Panc1 (cell line): ENCODE measurements at regions not wholly inside any gene's neighbourhood (a gene's known extent, or its start where the extent isn't known, plus 50 kb on each side); places are given as distances from the start of the nearest gene placed in this dataset.

Source experiments
- CTCF ChIP-seq: fragments of 450-650 bp; IDR thresholded peaks from 2 replicates; pipeline ENCODE4 v1.5.1; 2017; ENCODE audit warnings: mild to moderate bottlenecking
- POLR2AphosphoS5 ChIP-seq: IDR thresholded peaks from 2 replicates; pipeline ENCODE4 v1.6.1; 2012; ENCODE audit warnings: mild to moderate bottlenecking, low read depth, low read length, moderate library complexity
- REST ChIP-seq, 2 experiments: IDR thresholded peaks; 2 replicates each; pipeline ENCODE4 v1.6.1; 2011 to 2012; ENCODE audit warnings: low read depth in 2 of 2, control low read depth in 1 of 2, low read length in 1 of 2, mild to moderate bottlenecking in 1 of 2, moderate library complexity in 1 of 2; ENCODE audit not compliant: insufficient read depth in 1 of 2
- SIN3A ChIP-seq: IDR thresholded peaks from 2 replicates; pipeline ENCODE4 v1.6.1; 2012; ENCODE audit warnings: low read depth, mild to moderate bottlenecking, low read length, moderate library complexity, borderline replicate concordance; ENCODE audit not compliant: insufficient read depth
- TCF7L2 ChIP-seq: IDR thresholded peaks from 2 replicates; pipeline ENCODE4 v1.6.1; 2011; ENCODE audit warnings: mild to moderate bottlenecking, low read depth, low read length, inconsistent platforms

DNA sequence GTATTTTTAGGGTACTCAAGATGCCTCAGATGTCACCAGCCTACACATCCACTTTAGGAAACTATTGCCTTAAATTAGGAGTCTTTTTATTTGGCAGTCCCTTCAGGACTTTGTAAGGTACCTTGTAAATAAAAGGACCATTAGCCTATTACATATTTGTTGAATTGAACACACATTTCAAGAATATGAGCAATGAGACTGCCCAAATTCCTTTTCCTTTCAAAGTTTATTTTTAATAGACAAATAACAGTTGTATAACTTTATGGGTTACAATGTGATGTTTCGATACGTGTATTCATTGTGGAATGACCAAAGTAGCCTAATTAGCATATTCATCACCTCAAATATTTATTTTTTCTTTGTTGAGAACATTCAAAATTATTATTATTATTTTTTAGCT is 176.7 kb upstream of the PDZRN3 start:
- no peak for TF ChIP-seq POLR2AphosphoS5
- no peak for TF ChIP-seq CTCF
- TF ChIP-seq SIN3A, result no peak
- TF ChIP-seq REST (IDR thresholded peaks at IDR 0.05; ENCODE audit: insufficient read depth in 1 of 2, low read depth in 2 of 2, low read length in 1 of 2), result no peak
- no peak for TF ChIP-seq TCF7L2
